ENCODE measurements at regions not wholly inside any gene's neighbourhood (a gene's known extent, or its start where the extent isn't known, plus 50 kb on each side); places are given as distances from the start of the nearest gene placed in this dataset.

- no peak overlapping the region for H3K4me3 Mint-ChIP-seq
- H3K4me1 Mint-ChIP-seq: no peaks in the 10 kb centered on the region
- H3K79me2 ChIP-seq (replicated peaks; ENCODE audit: insufficient read depth): no peaks in the 10 kb centered on the region
- H3K36me3 Mint-ChIP-seq (ENCODE audit: low read depth): no peaks in the 10 kb centered on the region; the same call in 2 of the 3 replicates
- no peak overlapping the region for H3K4me2 ChIP-seq
- H3K27ac Mint-ChIP-seq: no peak overlapping the region
- H3K27me3 Mint-ChIP-seq (ENCODE audit: insufficient read depth, low read depth, poor library complexity): no peaks in the 10 kb centered on the region
- no peaks in the 10 kb centered on the region; the same call in 1 of the 2 replicates for H3K9me2 ChIP-seq (ENCODE audit: insufficient read depth)
- H3K4me1 ChIP-seq (ENCODE audit: insufficient read depth): no peaks in the 10 kb centered on the region
- H3K27ac ChIP-seq (ENCODE audit: low read depth): no peak overlapping the region
- H3K36me3 ChIP-seq (ENCODE audit: insufficient read depth): no peaks in the 10 kb centered on the region
- no peak overlapping the region for H2AFZ ChIP-seq
- no peaks in the 10 kb centered on the region for H3K9me3 Mint-ChIP-seq
- H3K27me3 ChIP-seq (ENCODE audit: insufficient read depth): no peaks in the 10 kb centered on the region
- TF ChIP-seq ZNF462 (CRISPR knock-in tag; IDR thresholded peaks at IDR 0.05) (no peak), EZH2phosphoT487 (IDR thresholded peaks at IDR 0.05; ENCODE audit: unreplicated experiment) (no peak), ETS1 (IDR thresholded peaks at IDR 0.05) (no peak), ZNF331 (CRISPR knock-in tag; IDR thresholded peaks at IDR 0.05; ENCODE audit: low read depth) (no peak)
- DNase-seq (ENCODE audit: low spot score): peak; percentile 3
- H3K4me3 ChIP-seq: no peak overlapping the region
- no peaks in the 10 kb centered on the region for H3F3A ChIP-seq (replicated peaks; ENCODE audit: low read depth)
- ATAC-seq: no peak
- no peaks in the 10 kb centered on the region for H4K20me1 ChIP-seq (replicated peaks; ENCODE audit: insufficient read depth)
These were observed 142.8 kb upstream of the CT83 start for GRCh38 chrX:116605576-116605975.

- Mint-ChIP-seq H3K27me3 (ENCODE audit: insufficient read depth, low read depth, poor library complexity) (no peaks in the 10 kb centered on the region), H3K4me3 (no peak overlapping the region), H3K27ac (no peak overlapping the region), H3K9me3 (no peaks in the 10 kb centered on the region), H3K36me3 (ENCODE audit: low read depth) (no peaks in the 10 kb centered on the region), H3K4me1 (no peaks in the 10 kb centered on the region)
- Histone ChIP-seq H3K27me3 (ENCODE audit: insufficient read depth) (no peaks in the 10 kb centered on the region), H3K4me1 (ENCODE audit: insufficient read depth) (no peaks in the 10 kb centered on the region), H3K4me2 (no peak overlapping the region), H3K79me2 (replicated peaks; ENCODE audit: insufficient read depth) (no peaks in the 10 kb centered on the region), H3K9me2 (ENCODE audit: insufficient read depth) (no peaks in the 10 kb centered on the region), H2AFZ (no peak overlapping the region), H4K20me1 (replicated peaks; ENCODE audit: insufficient read depth) (no peaks in the 10 kb centered on the region), H3K27ac (ENCODE audit: low read depth) (no peak overlapping the region), H3K36me3 (ENCODE audit: insufficient read depth) (no peaks in the 10 kb centered on the region), H3F3A (replicated peaks; ENCODE audit: low read depth) (no peaks in the 10 kb centered on the region), H3K4me3 (no peak overlapping the region)
- DNase-seq (ENCODE audit: low spot score) (no peak), ATAC-seq (no peak)
- TF ChIP-seq CTCF (conservative IDR thresholded peaks at IDR 0.05; ENCODE audit: low read depth in 2 of 2) (no peak), STAT1 (IDR thresholded peaks at IDR 0.05; ENCODE audit: unreplicated experiment) (no peak), ZNF114 (CRISPR knock-in tag; IDR thresholded peaks at IDR 0.05) (no peak), JUNB (IDR thresholded peaks at IDR 0.05; ENCODE audit: unreplicated experiment) (no peak), REST (IDR thresholded peaks at IDR 0.05; ENCODE audit: unreplicated experiment) (no peak)
These were observed 133.2 kb upstream of the CT83 start for GRCh38 chrX:116596010-116596409.
